Activated CD4-positive, alpha-beta memory T cell treated with anti-CD3 and anti-CD28 coated beads for 36 hours (primary cell): ENCODE measurements at regions not wholly inside any gene's neighbourhood (a gene's known extent, or its start where the extent isn't known, plus 50 kb on each side); places are given as distances from the start of the nearest gene placed in this dataset.
"Not testable (repeated sequence)": the region's sequence is repeated elsewhere in the genome, so short reads cannot be mapped to it uniquely, and the experiment has no call there.

ENCODE experiments used
- CTCF ChIA-PET: fragments of 350-600 bp; sonication (Branson Sonifier 250); formaldehyde crosslinking; loops from one replicate; lab custom pipeline; 2021; ENCODE audit warnings: antibody characterized with exemption, inconsistent platforms; lab: Charles Lee
- POLR2A ChIA-PET: fragments of 350-600 bp; sonication (Branson Sonifier 250); formaldehyde crosslinking; loops from one replicate; lab custom pipeline; 2021; ENCODE audit warnings: antibody characterized with exemption; lab: Charles Lee
- DNase-seq: peaks from one replicate; pipeline ENCODE4 v3.0.0-alpha.2; 2020
- H3K27ac Mint-ChIP-seq: one replicate; pipeline ENCODE4 v1.8.0; 2021; ENCODE audit warnings: mixed read lengths
- H3K27me3 Mint-ChIP-seq: one replicate; pipeline ENCODE4 v1.8.0; 2021; ENCODE audit warnings: mixed read lengths
- H3K36me3 Mint-ChIP-seq: one replicate; pipeline ENCODE4 v1.8.0; 2021; ENCODE audit warnings: mixed read lengths
- H3K4me1 Mint-ChIP-seq: one replicate; pipeline ENCODE4 v1.8.0; 2021; ENCODE audit warnings: low read depth, mixed read lengths
- H3K4me3 Mint-ChIP-seq: one replicate; pipeline ENCODE4 v1.8.0; 2021; ENCODE audit warnings: mild to moderate bottlenecking, mixed read lengths
- H3K9me3 Mint-ChIP-seq: one replicate; pipeline ENCODE4 v1.8.0; 2021; ENCODE audit warnings: mixed read lengths
- intact Hi-C: fragments of 100-400 bp; cut with micrococcal nuclease; formaldehyde crosslinking; loops from one replicate; pipeline ENCODE4 v1.15.1; 2023

GRCh38 chr1:242703467-242703866, 179.0 kb upstream of the PLD5 start:
- intact Hi-C loops = no loop called here
- H3K27me3 Mint-ChIP-seq = peaks cover 7% of the 10 kb centered on the region
- DNase-seq = no peak
- H3K27ac Mint-ChIP-seq = no peak overlapping the region
- no peaks in the 10 kb centered on the region for H3K9me3 Mint-ChIP-seq
- H3K36me3 Mint-ChIP-seq = no peaks in the 10 kb centered on the region
- no peak overlapping the region for H3K4me3 Mint-ChIP-seq
- no peaks in the 10 kb centered on the region for H3K4me1 Mint-ChIP-seq
- ChIA-PET POLR2A (no interaction called here), CTCF (no interaction called here)

GRCh38 chr1:242692988-242693387, 168.5 kb upstream of the PLD5 start:
- H3K36me3 Mint-ChIP-seq = no peaks in the 10 kb centered on the region

GRCh38 chr1:242691610-242691945, 167.1 kb upstream of the PLD5 start:
- no peak for DNase-seq
- Mint-ChIP-seq H3K27ac (no peak overlapping the region), H3K4me3 (no peak overlapping the region), H3K36me3 (no peaks in the 10 kb centered on the region), H3K27me3 (no peaks in the 10 kb centered on the region), H3K4me1 (no peaks in the 10 kb centered on the region), H3K9me3 (no peaks in the 10 kb centered on the region)
- intact Hi-C loops = no loop called here
- ChIA-PET POLR2A (no interaction called here), CTCF (no interaction called here)

More at GRCh38 chr1:242692988-242693387, 168.5 kb upstream of the PLD5 start:
- Mint-ChIP-seq H3K4me3 (no peak overlapping the region), H3K27ac (no peak overlapping the region), H3K9me3 (no peaks in the 10 kb centered on the region), H3K4me1 (no peaks in the 10 kb centered on the region), H3K27me3 (no peaks in the 10 kb centered on the region)
- no peak for DNase-seq
- intact Hi-C loops = no loop called here
- ChIA-PET CTCF (no interaction called here), POLR2A (no interaction called here)

- intact Hi-C loops = no loop called here
- no peak for DNase-seq
- Mint-ChIP-seq H3K27ac (no peak overlapping the region), H3K4me3 (no peak overlapping the region), H3K9me3 (no peaks in the 10 kb centered on the region), H3K27me3 (no peaks in the 10 kb centered on the region), H3K4me1 (no peaks in the 10 kb centered on the region), H3K36me3 (no peaks in the 10 kb centered on the region)
- ChIA-PET POLR2A (no interaction called here), CTCF (no interaction called here)
Measured at GRCh38 chr1:242690849-242691609, 166.5 kb upstream of the PLD5 start.

- no peaks in the 10 kb centered on the region for H3K36me3 Mint-ChIP-seq
- H3K27me3 Mint-ChIP-seq = no peaks in the 10 kb centered on the region
- POLR2A ChIA-PET = no interaction called here
- no peak overlapping the region for H3K4me3 Mint-ChIP-seq
- H3K27ac Mint-ChIP-seq = no peak overlapping the region
- intact Hi-C loops = no loop called here
- H3K9me3 Mint-ChIP-seq = no peaks in the 10 kb centered on the region
- CTCF ChIA-PET = no interaction called here
- H3K4me1 Mint-ChIP-seq = no peaks in the 10 kb centered on the region
- DNase-seq = no peak
Measured at GRCh38 chr1:242689378-242689777, 164.9 kb upstream of the PLD5 start.

- no peak for DNase-seq
- CTCF ChIA-PET = no interaction called here
- H3K27ac Mint-ChIP-seq = no peak overlapping the region
- H3K4me1 Mint-ChIP-seq = no peaks in the 10 kb centered on the region
- H3K36me3 Mint-ChIP-seq = no peaks in the 10 kb centered on the region
- no peaks in the 10 kb centered on the region for H3K27me3 Mint-ChIP-seq
- no peaks in the 10 kb centered on the region for H3K9me3 Mint-ChIP-seq
- POLR2A ChIA-PET = no interaction called here
- intact Hi-C loops = no loop called here
- H3K4me3 Mint-ChIP-seq = no peak overlapping the region
Measured at GRCh38 chr1:242674951-242675645, 150.6 kb upstream of the PLD5 start.

- no peak overlapping the region for H3K4me3 Mint-ChIP-seq
- no peak overlapping the region for H3K27ac Mint-ChIP-seq
- H3K9me3 Mint-ChIP-seq = no peaks in the 10 kb centered on the region
- H3K27me3 Mint-ChIP-seq = no peaks in the 10 kb centered on the region
- intact Hi-C loops = no loop called here
- no peak for DNase-seq
- no peaks in the 10 kb centered on the region for H3K36me3 Mint-ChIP-seq
- H3K4me1 Mint-ChIP-seq = no peaks in the 10 kb centered on the region
- CTCF ChIA-PET = no interaction called here
- POLR2A ChIA-PET = no interaction called here
Measured at GRCh38 chr1:242673652-242674051, 149.2 kb upstream of the PLD5 start.

- CTCF ChIA-PET, DNase-seq, intact Hi-C loops, H3K27me3 Mint-ChIP-seq, H3K9me3 Mint-ChIP-seq, POLR2A ChIA-PET, H3K27ac Mint-ChIP-seq, H3K36me3 Mint-ChIP-seq, H3K4me1 Mint-ChIP-seq, H3K4me3 Mint-ChIP-seq: not testable (repeated sequence)
Measured at GRCh38 chr1:242673165-242673564, 148.7 kb upstream of the PLD5 start.

- ChIA-PET POLR2A (no interaction called here), CTCF (no interaction called here)
- DNase-seq = no peak
- intact Hi-C loops = no loop called here
- Mint-ChIP-seq H3K9me3 (no peaks in the 10 kb centered on the region), H3K27me3 (no peaks in the 10 kb centered on the region), H3K4me1 (no peaks in the 10 kb centered on the region), H3K27ac (no peak overlapping the region), H3K36me3 (no peaks in the 10 kb centered on the region), H3K4me3 (no peak overlapping the region)
Measured at GRCh38 chr1:242670019-242670418, 145.5 kb upstream of the PLD5 start.

GRCh38 chr1:242662886-242663285, 138.4 kb upstream of the PLD5 start:
- DNase-seq = no peak
- CTCF ChIA-PET = no interaction called here
- POLR2A ChIA-PET = no interaction called here
- no peak overlapping the region for H3K4me3 Mint-ChIP-seq
- no peaks in the 10 kb centered on the region for H3K36me3 Mint-ChIP-seq
- no peaks in the 10 kb centered on the region for H3K27me3 Mint-ChIP-seq
- intact Hi-C loops = no loop called here
- no peaks in the 10 kb centered on the region for H3K4me1 Mint-ChIP-seq
- no peak overlapping the region for H3K27ac Mint-ChIP-seq
- no peaks in the 10 kb centered on the region for H3K9me3 Mint-ChIP-seq

- CTCF ChIA-PET, H3K36me3 Mint-ChIP-seq, H3K27ac Mint-ChIP-seq, DNase-seq, H3K27me3 Mint-ChIP-seq, H3K4me1 Mint-ChIP-seq, intact Hi-C loops, POLR2A ChIA-PET, H3K4me3 Mint-ChIP-seq, H3K9me3 Mint-ChIP-seq: not testable (repeated sequence)
Measured at GRCh38 chr1:242653772-242654171, 129.3 kb upstream of the PLD5 start.

GRCh38 chr1:242651817-242652216, 127.3 kb upstream of the PLD5 start:
- H3K9me3 Mint-ChIP-seq = peaks cover 4% of the 10 kb centered on the region
- H3K4me1 Mint-ChIP-seq = no peaks in the 10 kb centered on the region
- H3K27ac Mint-ChIP-seq = no peak overlapping the region
- ChIA-PET CTCF (no interaction called here), POLR2A (no interaction called here)
- H3K27me3 Mint-ChIP-seq = peaks cover 2% of the 10 kb centered on the region
- no peak overlapping the region for H3K4me3 Mint-ChIP-seq
- H3K36me3 Mint-ChIP-seq = no peaks in the 10 kb centered on the region
- intact Hi-C loops = no loop called here
- DNase-seq = peak; percentile 9

- H3K9me3 Mint-ChIP-seq = peaks cover 2% of the 10 kb centered on the region
- no peaks in the 10 kb centered on the region for H3K4me1 Mint-ChIP-seq
- CTCF ChIA-PET = no interaction called here
- H3K4me3 Mint-ChIP-seq = no peak overlapping the region
- no peak overlapping the region for H3K27ac Mint-ChIP-seq
- H3K27me3 Mint-ChIP-seq = peaks cover 2% of the 10 kb centered on the region
- POLR2A ChIA-PET = no interaction called here
- no peaks in the 10 kb centered on the region for H3K36me3 Mint-ChIP-seq
- no peak for DNase-seq
- intact Hi-C loops = no loop called here
Measured at GRCh38 chr1:242641461-242641860, 117.0 kb upstream of the PLD5 start.
